ENCODE measurements at regions not wholly inside any gene's neighbourhood (a gene's known extent, or its start where the extent isn't known, plus 50 kb on each side); places are given as distances from the start of the nearest gene placed in this dataset.

- DNase-seq (ENCODE audit: low read depth, low spot score) = no peak
- in situ Hi-C loops (cut with HindIII; ENCODE audit: low pct_unique_long_range_greater_than_20kb, low sequenced_read_pairs) = no loop called here
Observed at GRCh38 chr1:229803626-229804217, 177.7 kb downstream of the URB2 start.

GRCh38 chr1:229808272-229808671 lies 182.2 kb downstream of the URB2 start:
- DNase-seq (ENCODE audit: low read depth, low spot score) = no peak
- in situ Hi-C loops (cut with HindIII; ENCODE audit: low pct_unique_long_range_greater_than_20kb, low sequenced_read_pairs) = no loop called here

- DNase-seq (ENCODE audit: low read depth, low spot score) = no peak
- in situ Hi-C loops (cut with HindIII; ENCODE audit: low pct_unique_long_range_greater_than_20kb, low sequenced_read_pairs) = no loop called here
Observed at GRCh38 chr1:229810140-229810539, 184.1 kb downstream of the URB2 start.

GRCh38 chr1:229810961-229811360 lies 184.9 kb downstream of the URB2 start:
- in situ Hi-C loops (cut with HindIII; ENCODE audit: low pct_unique_long_range_greater_than_20kb, low sequenced_read_pairs) = no loop called here
- no peak for DNase-seq (ENCODE audit: low read depth, low spot score)

GRCh38 chr1:229812148-229812547 lies 186.1 kb downstream of the URB2 start:
- no peak for DNase-seq (ENCODE audit: low read depth, low spot score)
- in situ Hi-C loops (cut with HindIII; ENCODE audit: low pct_unique_long_range_greater_than_20kb, low sequenced_read_pairs) = no loop called here

- DNase-seq (ENCODE audit: low read depth, low spot score) = no peak
- in situ Hi-C loops (cut with HindIII; ENCODE audit: low pct_unique_long_range_greater_than_20kb, low sequenced_read_pairs) = no loop called here
Observed at GRCh38 chr1:229812693-229813092, 186.6 kb downstream of the URB2 start.

- in situ Hi-C loops (cut with HindIII; ENCODE audit: low pct_unique_long_range_greater_than_20kb, low sequenced_read_pairs) = no loop called here
- DNase-seq (ENCODE audit: low read depth, low spot score) = no peak
Observed at GRCh38 chr1:229815076-229815475, 189.0 kb downstream of the URB2 start.

GRCh38 chr1:229815961-229816360 lies 189.9 kb downstream of the URB2 start:
- DNase-seq (ENCODE audit: low read depth, low spot score) = no peak
- in situ Hi-C loops (cut with HindIII; ENCODE audit: low pct_unique_long_range_greater_than_20kb, low sequenced_read_pairs) = no loop called here

GRCh38 chr1:229817936-229818335 lies 191.9 kb downstream of the URB2 start:
- DNase-seq (ENCODE audit: low read depth, low spot score) = no peak
- in situ Hi-C loops (cut with HindIII; ENCODE audit: low pct_unique_long_range_greater_than_20kb, low sequenced_read_pairs) = no loop called here

- in situ Hi-C loops (cut with HindIII; ENCODE audit: low pct_unique_long_range_greater_than_20kb, low sequenced_read_pairs) = no loop called here
- no peak for DNase-seq (ENCODE audit: low read depth, low spot score)
Observed at GRCh38 chr1:229819091-229819490, 193.0 kb downstream of the URB2 start.

GRCh38 chr1:229822026-229822425 lies 196.0 kb downstream of the URB2 start:
- in situ Hi-C loops (cut with HindIII; ENCODE audit: low pct_unique_long_range_greater_than_20kb, low sequenced_read_pairs) = no loop called here
- DNase-seq (ENCODE audit: low read depth, low spot score) = no peak

GRCh38 chr1:229825042-229825441 lies 199.0 kb downstream of the URB2 start:
- no peak for DNase-seq (ENCODE audit: low read depth, low spot score)
- in situ Hi-C loops (cut with HindIII; ENCODE audit: low pct_unique_long_range_greater_than_20kb, low sequenced_read_pairs) = no loop called here

GRCh38 chr1:229828461-229828860 lies 202.4 kb downstream of the URB2 start:
- no peak for DNase-seq (ENCODE audit: low read depth, low spot score)
- in situ Hi-C loops (cut with HindIII; ENCODE audit: low pct_unique_long_range_greater_than_20kb, low sequenced_read_pairs) = no loop called here

- in situ Hi-C loops (cut with HindIII; ENCODE audit: low pct_unique_long_range_greater_than_20kb, low sequenced_read_pairs) = no loop called here
- DNase-seq (ENCODE audit: low read depth, low spot score) = no peak
Observed at GRCh38 chr1:229832695-229833094, 206.6 kb downstream of the URB2 start.

- no peak for DNase-seq (ENCODE audit: low read depth, low spot score)
- in situ Hi-C loops (cut with HindIII; ENCODE audit: low pct_unique_long_range_greater_than_20kb, low sequenced_read_pairs) = no loop called here
Observed at GRCh38 chr1:229834230-229834629, 208.2 kb downstream of the URB2 start.

- no peak for DNase-seq (ENCODE audit: low read depth, low spot score)
- in situ Hi-C loops (cut with HindIII; ENCODE audit: low pct_unique_long_range_greater_than_20kb, low sequenced_read_pairs) = no loop called here
Observed at GRCh38 chr1:229835226-229835625, 209.2 kb downstream of the URB2 start.

- in situ Hi-C loops (cut with HindIII; ENCODE audit: low pct_unique_long_range_greater_than_20kb, low sequenced_read_pairs) = no loop called here
Observed at GRCh38 chr1:229836324-229836723, 210.3 kb downstream of the URB2 start.

GRCh38 chr1:229838204-229838603 lies 212.2 kb downstream of the URB2 start:
- in situ Hi-C loops (cut with HindIII; ENCODE audit: low pct_unique_long_range_greater_than_20kb, low sequenced_read_pairs) = no loop called here
- DNase-seq (ENCODE audit: low read depth, low spot score) = no peak

More at GRCh38 chr1:229836324-229836723, 210.3 kb downstream of the URB2 start:
- peak; percentile 35 for DNase-seq (ENCODE audit: low read depth, low spot score)

- in situ Hi-C loops (cut with HindIII; ENCODE audit: low pct_unique_long_range_greater_than_20kb, low sequenced_read_pairs) = no loop called here
- DNase-seq (ENCODE audit: low read depth, low spot score) = no peak
Observed at GRCh38 chr1:229839800-229840199, 213.8 kb downstream of the URB2 start.

GRCh38 chr1:229841230-229841629 lies 215.2 kb downstream of the URB2 start:
- in situ Hi-C loops (cut with HindIII; ENCODE audit: low pct_unique_long_range_greater_than_20kb, low sequenced_read_pairs) = no loop called here
- no peak for DNase-seq (ENCODE audit: low read depth, low spot score)
